CD4-positive, alpha-beta T cell (primary cell): ENCODE measurements at regions not wholly inside any gene's neighbourhood (a gene's known extent, or its start where the extent isn't known, plus 50 kb on each side); places are given as distances from the start of the nearest gene placed in this dataset.

Experiments used
- ATAC-seq: fragments of 200-7000 bp; cut with Tn5 transposase; one replicate; pipeline ENCODE4 v1.10.0; 2022; ENCODE audit warnings: mild to moderate bottlenecking; ENCODE audit not compliant: poor library complexity
- CTCF ChIA-PET: fragments of 350-600 bp; sonication (Branson Sonifier 250); formaldehyde crosslinking; loops from one replicate; lab custom pipeline; 2021; ENCODE audit warnings: antibody characterized with exemption, inconsistent platforms; lab: Charles Lee
- POLR2A ChIA-PET: fragments of 350-600 bp; sonication (Branson Sonifier 250); formaldehyde crosslinking; loops from one replicate; lab custom pipeline; 2021; ENCODE audit warnings: antibody characterized with exemption, inconsistent platforms; lab: Charles Lee
- DNase-seq, 14 experiments: peaks; one replicate each; pipeline ENCODE4 v3.0.0-alpha.2; 2013 to 2020; ENCODE audit warnings: mixed read lengths in 2 of 14
- H3K27ac ChIP-seq, 2 donors: one replicate each; pipeline versions ENCODE4 v1.5.1 to v1.7.0; 2013; ENCODE audit warnings: low read length in 2 of 2, low read depth in 1 of 2, mild to moderate bottlenecking in 1 of 2
- H3K27me3 ChIP-seq, 2 experiments: 1 replicate in 1 of 2; 2 replicates in 1 of 2; pipeline versions ENCODE4 v1.6.1 to v1.7.0; 2013; ENCODE audit warnings: low read length in 2 of 2, control low read depth in 1 of 2, mild to moderate bottlenecking in 1 of 2, moderate library complexity in 1 of 2; ENCODE audit not compliant: insufficient read depth in 2 of 2, control insufficient read depth in 1 of 2
- H3K36me3 ChIP-seq: one replicate; pipeline ENCODE4 v1.6.1; 2013; ENCODE audit warnings: low read length, control low read depth; ENCODE audit not compliant: insufficient read depth
- H3K4me1 ChIP-seq: one replicate; pipeline ENCODE4 v1.6.1; 2013; ENCODE audit warnings: low read length, control low read depth; ENCODE audit not compliant: insufficient read depth
- H3K4me3 ChIP-seq: one replicate; pipeline ENCODE4 v1.5.1; 2013; ENCODE audit warnings: mild to moderate bottlenecking, low read length, moderate library complexity
- H3K9me3 ChIP-seq, 2 experiments: 1 replicate in 1 of 2; 2 replicates in 1 of 2; pipeline versions ENCODE4 v1.6.1 to v1.7.0; 2013; ENCODE audit warnings: low read length in 2 of 2, mild to moderate bottlenecking in 2 of 2, control low read depth in 1 of 2, moderate library complexity in 1 of 2; ENCODE audit not compliant: control insufficient read depth in 1 of 2, insufficient read depth in 1 of 2
- H3K27ac Mint-ChIP-seq: one replicate; pipeline ENCODE4 v1.8.0; 2020; ENCODE audit warnings: mixed read lengths
- H3K27me3 Mint-ChIP-seq: one replicate; pipeline ENCODE4 v1.8.0; 2021; ENCODE audit warnings: mixed read lengths
- H3K36me3 Mint-ChIP-seq: one replicate; pipeline ENCODE4 v1.8.0; 2021; ENCODE audit warnings: low read depth, mixed read lengths
- H3K4me1 Mint-ChIP-seq: one replicate; pipeline ENCODE4 v1.8.0; 2021; ENCODE audit warnings: low read depth, mixed read lengths
- H3K4me3 Mint-ChIP-seq: one replicate; pipeline ENCODE4 v1.8.0; 2020; ENCODE audit warnings: mild to moderate bottlenecking, mixed read lengths
- H3K9me3 Mint-ChIP-seq: one replicate; pipeline ENCODE4 v1.8.0; 2020; ENCODE audit warnings: mixed read lengths
- CTCF ChIP-seq: fragments of 200-600 bp; IDR thresholded peaks from one replicate; pipeline ENCODE4 v1.8.0; 2022; ENCODE audit warnings: antibody characterized with exemption, mild to moderate bottlenecking
- intact Hi-C, 2 experiments: fragments of 100-400 bp; cut with DNase I in 1 of 2; cut with micrococcal nuclease in 1 of 2; formaldehyde crosslinking; loops; one replicate each; pipeline versions ENCODE4 v1.15.1 to v1.9.0; 2023 to 2025; cut with DNase I, micrococcal nuclease

- ATAC-seq (no peak), DNase-seq (no peak)
- H3K36me3 ChIP-seq, result no peaks in the 10 kb centered on the region
- no peak overlapping the region for H3K4me3 Mint-ChIP-seq
- H3K27me3 ChIP-seq, result no peaks in the 10 kb centered on the region
- H3K4me3 ChIP-seq, result no peak overlapping the region
- peaks cover 0 to 4% of the 10 kb centered on the region in 2 experiments for H3K9me3 ChIP-seq
- ChIA-PET CTCF (no interaction called here), POLR2A (no interaction called here)
- H3K27ac Mint-ChIP-seq, result no peak overlapping the region
- no peak for TF ChIP-seq CTCF
- intact Hi-C loops, result no loop called here
- H3K4me1 ChIP-seq, result no peaks in the 10 kb centered on the region
- H3K27ac ChIP-seq, result no peak overlapping the region
- H3K9me3 Mint-ChIP-seq, result peaks cover 9% of the 10 kb centered on the region
- H3K27me3 Mint-ChIP-seq, result no peaks in the 10 kb centered on the region
- no peaks in the 10 kb centered on the region for H3K36me3 Mint-ChIP-seq
- no peaks in the 10 kb centered on the region for H3K4me1 Mint-ChIP-seq
Measured at GRCh38 chr12:114917953-114918352, 234.0 kb upstream of the TBX3 start.

GRCh38 chr12:114917307-114917706 is 233.3 kb upstream of the TBX3 start:
- intact Hi-C loops, result no loop called here
- Mint-ChIP-seq H3K36me3 (no peaks in the 10 kb centered on the region), H3K4me3 (no peak overlapping the region), H3K4me1 (no peaks in the 10 kb centered on the region), H3K9me3 (peaks cover 7% of the 10 kb centered on the region), H3K27me3 (no peaks in the 10 kb centered on the region), H3K27ac (no peak overlapping the region)
- H3K36me3 ChIP-seq, result no peaks in the 10 kb centered on the region
- no peak for DNase-seq
- H3K27me3 ChIP-seq, result no peaks in the 10 kb centered on the region
- H3K9me3 ChIP-seq, result peaks cover 0 to 4% of the 10 kb centered on the region in 2 experiments
- TF ChIP-seq CTCF, result no peak
- no peaks in the 10 kb centered on the region for H3K4me1 ChIP-seq
- POLR2A ChIA-PET, result no interaction called here
- no peak overlapping the region for H3K4me3 ChIP-seq
- no peak for ATAC-seq
- CTCF ChIA-PET, result no interaction called here
- H3K27ac ChIP-seq, result no peak overlapping the region

GRCh38 chr12:114916541-114916940 is 232.6 kb upstream of the TBX3 start:
- ChIA-PET POLR2A (no interaction called here), CTCF (no interaction called here)
- H3K4me3 ChIP-seq, result no peak overlapping the region
- no peak overlapping the region for H3K4me3 Mint-ChIP-seq
- H3K27ac ChIP-seq, result no peak overlapping the region
- DNase-seq, result no peak
- ATAC-seq, result no peak
- TF ChIP-seq CTCF, result no peak
- H3K4me1 Mint-ChIP-seq, result no peaks in the 10 kb centered on the region
- no peaks in the 10 kb centered on the region for H3K36me3 ChIP-seq
- peaks cover 7% of the 10 kb centered on the region for H3K9me3 Mint-ChIP-seq
- H3K27me3 Mint-ChIP-seq, result no peaks in the 10 kb centered on the region
- intact Hi-C loops, result no loop called here
- peaks cover 0 to 4% of the 10 kb centered on the region in 2 experiments for H3K9me3 ChIP-seq
- H3K27ac Mint-ChIP-seq, result no peak overlapping the region
- H3K4me1 ChIP-seq, result no peaks in the 10 kb centered on the region
- no peaks in the 10 kb centered on the region for H3K36me3 Mint-ChIP-seq
- H3K27me3 ChIP-seq, result no peaks in the 10 kb centered on the region
